HCT116 (cell line): ENCODE measurements at regions not wholly inside any gene's neighbourhood (a gene's known extent, or its start where the extent isn't known, plus 50 kb on each side); places are given as distances from the start of the nearest gene placed in this dataset.

Source experiments
- SIN3A ChIP-seq: IDR thresholded peaks from 2 replicates; pipeline ENCODE4 v1.6.1; 2012; ENCODE audit warnings: low read depth
- TF ChIP-seq, protein P1 (sequence below), 3 experiments: fragments of 200-600 bp in 1 of 3; sonication (generic) in 1 of 3; IDR thresholded peaks in 2 of 3; conservative IDR thresholded peaks in 1 of 3; 2 replicates each; pipeline ENCODE4 v1.5.1; 2012 to 2017; ENCODE audit warnings: low read depth in 2 of 3, low read length in 2 of 3, antibody characterized with exemption in 1 of 3, borderline replicate concordance in 1 of 3, control low read depth in 1 of 3, mild to moderate bottlenecking in 1 of 3, mixed read lengths in 1 of 3, mixed run types in 1 of 3, moderate library complexity in 1 of 3; ENCODE audit not compliant: insufficient read depth in 1 of 3

DNA sequence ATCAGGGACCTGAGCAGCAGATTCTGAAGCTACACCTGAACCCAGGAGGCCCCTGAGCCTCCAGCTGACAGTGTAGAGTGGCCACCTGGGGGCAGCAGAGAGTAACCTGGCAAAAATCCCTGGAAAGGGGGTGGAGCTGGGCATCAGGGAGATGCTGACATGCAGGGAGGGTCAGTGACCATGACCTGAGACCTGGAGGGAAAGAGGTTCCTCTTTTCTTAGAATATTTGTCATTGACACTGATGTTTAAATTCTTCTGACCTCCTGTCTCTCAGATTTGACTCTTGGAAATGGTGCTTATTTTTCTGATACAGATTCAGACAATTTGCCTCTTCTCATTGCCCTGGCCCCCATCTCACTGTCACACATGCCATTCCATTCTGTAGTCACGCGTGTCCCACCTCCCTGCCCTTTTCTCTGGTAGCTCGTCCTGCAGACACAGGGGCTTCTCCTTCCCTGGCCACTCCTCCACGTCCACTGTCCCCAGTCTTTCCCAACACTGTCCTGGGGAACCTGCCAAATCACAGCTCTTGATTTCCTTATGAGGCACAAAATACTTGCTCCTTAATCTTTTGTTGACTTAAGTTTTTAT, 117.2 kb upstream of the IGLL5 start:
- no peak for TF ChIP-seq SIN3A
- TF ChIP-seq, protein P1, sequence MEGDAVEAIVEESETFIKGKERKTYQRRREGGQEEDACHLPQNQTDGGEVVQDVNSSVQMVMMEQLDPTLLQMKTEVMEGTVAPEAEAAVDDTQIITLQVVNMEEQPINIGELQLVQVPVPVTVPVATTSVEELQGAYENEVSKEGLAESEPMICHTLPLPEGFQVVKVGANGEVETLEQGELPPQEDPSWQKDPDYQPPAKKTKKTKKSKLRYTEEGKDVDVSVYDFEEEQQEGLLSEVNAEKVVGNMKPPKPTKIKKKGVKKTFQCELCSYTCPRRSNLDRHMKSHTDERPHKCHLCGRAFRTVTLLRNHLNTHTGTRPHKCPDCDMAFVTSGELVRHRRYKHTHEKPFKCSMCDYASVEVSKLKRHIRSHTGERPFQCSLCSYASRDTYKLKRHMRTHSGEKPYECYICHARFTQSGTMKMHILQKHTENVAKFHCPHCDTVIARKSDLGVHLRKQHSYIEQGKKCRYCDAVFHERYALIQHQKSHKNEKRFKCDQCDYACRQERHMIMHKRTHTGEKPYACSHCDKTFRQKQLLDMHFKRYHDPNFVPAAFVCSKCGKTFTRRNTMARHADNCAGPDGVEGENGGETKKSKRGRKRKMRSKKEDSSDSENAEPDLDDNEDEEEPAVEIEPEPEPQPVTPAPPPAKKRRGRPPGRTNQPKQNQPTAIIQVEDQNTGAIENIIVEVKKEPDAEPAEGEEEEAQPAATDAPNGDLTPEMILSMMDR (IDR thresholded peaks at IDR 0.05 in 2 of 3, conservative IDR thresholded peaks at IDR 0.05 in 1 of 3; ENCODE audit: borderline replicate concordance in 1 of 3, insufficient read depth in 1 of 3, low read depth in 2 of 3, low read length in 2 of 3) = peak; percentile 59 to 94 (median 90); a peak in 5 of 6 replicates
